ENCODE measurements at regions not wholly inside any gene's neighbourhood (a gene's known extent, or its start where the extent isn't known, plus 50 kb on each side); places are given as distances from the start of the nearest gene placed in this dataset.

- H3K79me2 ChIP-seq (ENCODE audit: control insufficient read depth, insufficient read depth, low read length) = no peaks in the 10 kb centered on the region
- H3K9me3 ChIP-seq (replicated peaks; ENCODE audit: control insufficient read depth, insufficient read depth, low read length) = no peaks in the 10 kb centered on the region
- peaks cover 8% of the 10 kb centered on the region for H3K4me1 ChIP-seq (ENCODE audit: control insufficient read depth, extremely low read depth, insufficient read depth, low read length)
- no peaks in the 10 kb centered on the region for H3K27me3 ChIP-seq (ENCODE audit: control insufficient read depth in 2 of 2, insufficient read depth in 2 of 2, low read length in 2 of 2)
- FAIRE-seq (no peak), DNase-seq (ENCODE audit: low read depth, low spot score) (no peak)
- H3K9me1 ChIP-seq (replicated peaks; ENCODE audit: control insufficient read depth, extremely low read depth, insufficient read depth, low read length) = no peaks in the 10 kb centered on the region
- no peaks in the 10 kb centered on the region for H3K36me3 ChIP-seq (ENCODE audit: control insufficient read depth in 2 of 2, extremely low read depth in 1 of 2, insufficient read depth in 2 of 2, low read length in 2 of 2)
- no TSS peak for BruUV-seq (replicated peaks)
- intact Hi-C loops (cut with micrococcal nuclease) (no loop called here), dilution Hi-C loops (cut with MboI; ENCODE audit: extremely low pct_ligation_motif_present, low sequenced_read_pairs) (no loop called here)
- ChIA-PET POLR2A (no interaction called here), CTCF (no interaction called here)
- no peak overlapping the region for H3K27ac ChIP-seq (ENCODE audit: insufficient read depth, low read depth, low read length)
- no peak overlapping the region for H2AFZ ChIP-seq (ENCODE audit: low read depth, low read length)
- H3K9ac ChIP-seq (replicated peaks; ENCODE audit: extremely low read depth, insufficient read depth, low read length) = no peak overlapping the region
- no peak for TF ChIP-seq POLR2A (IDR thresholded peaks at IDR 0.05; ENCODE audit: low read depth, low read length)
- no peak for TF ChIP-seq EZH2 (IDR thresholded peaks at IDR 0.05; ENCODE audit: borderline replicate concordance, low read depth, low read length, severe bottlenecking)
- no peak for TF ChIP-seq MYC (IDR thresholded peaks at IDR 0.05; ENCODE audit: low read depth, low read length)
- TF ChIP-seq JUN (IDR thresholded peaks at IDR 0.05; ENCODE audit: borderline replicate concordance, insufficient read depth, insufficient read length, low read depth) = no peak
- TF ChIP-seq GATA2 (IDR thresholded peaks at IDR 0.05; ENCODE audit: insufficient read depth, insufficient read length, low read depth, low read length) = no peak
- no peak for TF ChIP-seq FOS (IDR thresholded peaks at IDR 0.05; ENCODE audit: borderline replicate concordance, insufficient read depth, low read length)
- TF ChIP-seq MAX (IDR thresholded peaks at IDR 0.05; ENCODE audit: insufficient read depth, insufficient read length) = no peak
- no peaks in the 10 kb centered on the region for H4K20me1 ChIP-seq (replicated peaks; ENCODE audit: control insufficient read depth, extremely low read depth, insufficient read depth, low read length)
- no peak overlapping the region for H3K4me3 ChIP-seq (replicated peaks in 1 of 3; ENCODE audit: insufficient read depth in 1 of 3, low read depth in 1 of 3, low read length in 3 of 3)
- H3K4me2 ChIP-seq (ENCODE audit: insufficient read depth, low read length) = no peak overlapping the region
Measured at GRCh38 chr4:1551211-1551610, 132.9 kb downstream of the FAM53A start.

All from endothelial cell of umbilical vein (primary cell).